ENCODE measurements at regions not wholly inside any gene's neighbourhood (a gene's known extent, or its start where the extent isn't known, plus 50 kb on each side); places are given as distances from the start of the nearest gene placed in this dataset.

DNA sequence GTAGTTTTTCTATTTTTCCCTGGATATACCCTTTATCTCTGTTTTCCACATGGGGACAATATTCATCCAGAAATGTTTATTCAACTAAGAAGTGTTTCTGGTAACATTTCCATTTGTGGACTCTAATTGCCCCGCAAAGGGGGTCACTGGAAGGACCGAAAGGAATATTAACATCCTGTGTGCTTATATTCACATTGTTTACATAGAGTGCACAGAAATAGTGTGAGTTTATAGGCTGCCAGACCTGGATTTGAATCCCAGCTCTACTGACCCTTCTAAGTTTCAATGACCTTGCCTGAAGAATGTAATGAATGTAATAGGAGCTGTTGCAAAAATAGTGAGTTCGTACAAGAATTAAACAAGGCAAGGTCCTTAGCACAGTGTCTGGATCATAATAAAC lies 152.9 kb upstream of the NCKAP5 start:
- DNase-seq, result no peak

DNA sequence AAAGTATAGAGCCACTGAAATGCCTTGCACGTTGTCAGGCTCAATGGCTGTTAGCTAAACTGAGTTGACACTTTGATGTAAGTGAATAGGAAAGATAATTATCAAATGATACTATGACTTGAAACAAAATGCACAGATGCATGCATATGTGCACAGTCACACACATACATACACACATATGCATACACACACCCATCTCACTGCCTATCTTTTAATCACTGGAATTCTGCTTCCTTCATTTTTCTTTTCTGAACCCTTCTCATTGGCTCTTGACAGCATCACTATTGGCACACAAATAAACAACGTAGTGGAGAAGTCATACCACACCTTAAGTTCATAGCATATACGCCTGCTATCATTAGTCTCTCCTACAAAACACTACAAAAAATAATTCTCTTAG lies 154.9 kb upstream of the NCKAP5 start:
- DNase-seq, result no peak

DNA sequence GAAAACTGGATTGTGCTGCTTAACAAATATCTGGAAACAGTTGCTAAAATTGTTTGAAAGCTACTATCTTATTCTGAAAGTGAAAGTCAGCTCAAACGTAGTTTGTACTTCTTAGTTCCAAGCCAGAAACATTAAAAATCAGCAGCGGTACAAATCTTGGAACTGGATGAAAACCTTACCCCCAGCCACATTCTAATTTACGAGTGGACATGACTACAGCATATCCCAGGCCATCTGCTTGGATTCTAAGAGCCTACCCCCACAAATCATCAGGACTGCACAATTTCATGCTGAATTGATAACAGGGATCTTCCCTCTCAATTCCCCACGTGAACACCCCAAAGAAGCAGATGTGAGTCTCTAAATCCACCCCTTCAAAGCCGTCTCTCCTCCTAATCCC lies 158.7 kb upstream of the NCKAP5 start:
- no peak for DNase-seq

DNA sequence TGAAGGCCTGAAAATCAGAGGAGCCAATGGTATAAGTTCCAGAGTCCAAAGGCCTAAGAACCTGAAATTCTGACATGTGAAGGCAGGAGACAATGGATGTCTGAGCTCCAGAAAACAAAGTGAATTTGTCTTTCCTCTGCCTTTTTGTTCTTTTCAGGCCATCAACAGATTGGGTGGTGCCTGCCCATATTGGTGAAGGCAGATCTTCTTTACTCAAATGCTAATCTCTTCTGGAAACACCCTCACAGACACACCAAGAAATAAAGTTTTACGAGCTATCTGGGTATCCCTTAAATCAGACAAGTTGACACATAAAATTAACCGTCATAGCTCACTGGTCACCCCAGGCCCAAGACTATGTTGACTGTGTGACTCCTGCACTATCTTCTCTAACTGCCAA lies 163.8 kb upstream of the NCKAP5 start:
- DNase-seq, result no peak

DNA sequence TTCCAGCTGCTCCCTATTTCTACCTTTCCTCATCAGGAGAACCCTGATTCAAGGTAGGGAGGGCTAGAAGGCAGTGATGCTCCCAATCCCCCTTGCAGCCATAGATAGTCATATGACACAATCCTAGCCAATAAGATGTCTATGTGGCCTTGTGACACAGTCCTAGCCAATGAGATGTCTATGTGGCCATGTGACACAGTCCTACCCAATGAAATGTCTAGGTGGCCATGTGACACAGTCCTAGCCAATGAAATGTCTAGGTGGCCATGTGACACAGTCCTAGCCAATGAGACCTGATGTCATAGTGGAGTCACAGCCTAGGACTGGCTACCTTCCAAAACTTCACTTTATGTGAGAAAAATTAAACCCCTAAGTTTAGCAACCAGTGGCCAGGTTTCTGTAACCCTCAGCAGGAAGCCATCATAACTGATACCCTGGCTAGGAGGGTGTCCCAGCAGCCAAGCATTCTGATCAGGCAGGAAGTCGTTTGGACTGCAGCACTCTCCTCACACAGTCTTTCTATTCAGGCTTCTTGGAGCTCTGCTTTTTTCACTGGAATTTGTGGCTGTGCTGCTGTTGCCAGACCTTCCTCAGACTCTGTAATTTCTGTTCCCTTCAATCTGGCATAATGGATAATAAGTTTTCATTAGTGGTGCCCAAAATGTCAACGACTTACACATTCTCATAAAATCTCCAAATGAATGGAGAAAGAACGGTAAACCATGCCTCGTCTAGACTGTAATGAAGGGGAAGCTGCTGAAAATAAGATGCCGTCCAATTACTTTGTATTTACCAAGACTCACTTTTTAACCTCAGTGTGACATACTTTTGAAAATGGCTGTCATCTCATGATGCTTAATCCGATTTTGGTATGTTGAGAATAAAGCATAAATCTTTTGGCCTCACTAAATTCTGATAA lies 165.0 kb upstream of the NCKAP5 start:
- DNase-seq, result no peak

DNA sequence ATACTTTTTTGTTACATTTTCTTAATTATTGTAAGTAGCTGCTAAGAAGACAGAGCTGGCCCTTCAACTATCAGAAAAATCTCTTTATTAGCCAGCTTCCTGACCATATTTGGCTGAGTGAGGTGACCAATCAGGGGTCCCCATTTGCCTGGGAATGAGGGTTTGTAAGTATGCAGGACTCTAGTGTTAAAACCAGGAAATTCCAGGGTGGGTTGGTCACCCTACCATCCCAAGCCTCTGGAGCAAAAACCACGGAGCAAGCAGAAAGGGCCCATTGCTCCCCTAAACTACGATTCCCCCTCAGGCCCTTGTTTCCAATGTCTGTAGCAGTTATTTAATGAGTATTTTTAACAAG lies 165.6 kb upstream of the NCKAP5 start:
- no peak for DNase-seq

DNA sequence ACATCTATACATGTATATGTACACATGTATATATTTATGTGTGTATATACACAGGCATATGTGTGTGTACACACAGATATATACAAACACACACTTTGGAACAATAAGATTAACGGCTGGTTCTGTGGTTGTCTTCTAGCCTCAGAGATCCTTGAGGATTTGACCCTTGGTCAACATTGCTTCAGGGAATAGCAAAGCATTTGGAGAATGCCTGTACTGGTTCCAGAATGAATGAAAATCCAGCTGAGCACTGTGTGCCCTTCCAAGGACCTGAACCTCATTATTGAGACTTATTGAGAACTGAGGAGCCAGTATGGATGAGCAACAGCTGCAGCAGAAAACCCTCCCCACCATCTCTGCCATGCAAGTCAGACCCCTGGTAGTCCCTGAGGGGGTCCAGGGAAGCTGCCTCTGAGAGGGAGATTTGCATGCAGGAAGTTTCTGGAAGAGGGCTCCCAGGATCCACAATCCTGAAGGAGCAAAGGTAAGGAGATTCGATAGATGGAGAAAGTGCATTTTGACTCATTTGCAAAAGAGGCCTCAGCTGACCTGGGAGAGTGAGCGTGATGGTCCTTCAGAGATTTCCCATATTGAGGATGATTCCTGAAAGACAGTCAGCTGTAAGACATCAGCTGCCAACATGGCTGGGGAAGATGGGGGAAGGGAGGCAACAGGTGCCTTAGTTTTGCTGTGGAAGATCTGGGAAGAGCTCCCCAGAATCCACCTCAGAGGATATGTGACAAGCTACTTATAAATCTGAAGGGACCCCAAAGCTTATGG lies 166.6 kb upstream of the NCKAP5 start:
- DNase-seq, result no peak

DNA sequence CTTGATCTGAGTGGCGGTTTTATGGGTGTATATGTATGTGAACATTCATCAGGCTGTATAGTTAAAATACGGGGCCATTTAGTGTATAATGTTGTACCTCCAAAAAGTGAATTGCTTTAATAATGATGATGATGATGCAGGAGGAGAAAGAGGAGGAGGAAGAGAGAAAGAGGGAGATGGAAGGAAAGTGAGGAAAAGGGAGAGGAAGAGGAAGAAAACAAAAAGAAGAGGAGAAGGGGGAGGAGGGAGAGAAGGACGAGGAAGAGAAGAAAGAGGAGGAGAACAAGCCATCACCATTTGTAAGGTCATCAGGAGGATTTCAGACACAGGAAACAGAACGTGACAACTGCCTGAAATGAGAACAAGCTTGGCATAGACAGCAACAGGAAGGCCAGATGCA lies 168.4 kb upstream of the NCKAP5 start:
- DNase-seq, result no peak

DNA sequence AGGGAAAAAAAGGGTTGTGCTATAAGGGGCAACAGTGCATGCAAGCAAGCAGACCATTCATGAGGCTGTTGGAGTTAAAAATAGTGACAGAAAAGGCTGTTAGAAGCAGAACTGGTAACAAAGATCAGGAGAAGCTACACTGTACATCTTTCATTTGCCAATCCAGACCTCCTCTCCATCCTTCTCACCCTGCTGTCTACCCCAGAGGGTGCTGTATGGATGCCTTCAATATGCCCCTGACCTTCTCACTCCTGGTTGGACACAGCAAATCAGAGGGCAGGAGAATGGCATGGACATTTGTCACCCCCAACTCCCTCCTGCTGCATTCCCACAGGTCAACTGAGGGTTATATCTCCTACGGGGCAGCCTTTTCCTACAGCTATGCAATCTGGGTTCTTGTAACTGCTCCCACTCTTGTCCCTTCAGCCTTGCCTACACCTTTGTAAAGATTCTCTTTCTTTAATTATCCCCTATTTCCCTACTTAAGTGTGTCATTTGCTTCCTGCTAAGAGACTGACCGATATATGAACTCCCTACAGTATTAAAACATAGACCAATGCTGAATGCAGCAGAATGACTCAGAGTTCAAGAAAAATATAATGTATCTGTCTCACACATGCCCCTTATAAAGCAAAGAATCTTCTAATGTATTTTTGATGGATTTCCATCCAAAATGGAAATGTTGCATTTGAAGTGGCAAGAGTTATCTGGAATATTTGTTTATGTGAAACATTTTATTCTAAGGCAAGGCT lies 169.2 kb upstream of the NCKAP5 start:
- no peak for DNase-seq

DNA sequence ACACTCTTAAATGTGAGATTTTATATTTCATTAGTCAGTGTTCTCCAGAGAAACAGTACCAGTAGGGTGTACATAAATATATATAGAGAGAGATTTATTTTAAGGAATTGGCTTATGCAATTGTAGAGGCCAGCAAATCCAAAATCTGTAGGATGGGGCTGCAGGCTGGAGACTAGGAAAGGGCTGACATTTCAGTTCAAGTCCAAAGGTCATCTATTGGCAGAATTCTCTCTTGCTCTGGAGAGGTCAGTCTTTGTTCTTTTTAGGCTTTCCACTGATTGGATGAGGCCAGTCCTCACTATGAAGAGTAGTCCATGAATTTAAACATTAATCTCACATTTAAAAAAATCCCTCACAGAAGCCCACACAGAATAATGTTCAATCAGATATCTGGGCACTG lies 170.8 kb upstream of the NCKAP5 start:
- no peak for DNase-seq

DNA sequence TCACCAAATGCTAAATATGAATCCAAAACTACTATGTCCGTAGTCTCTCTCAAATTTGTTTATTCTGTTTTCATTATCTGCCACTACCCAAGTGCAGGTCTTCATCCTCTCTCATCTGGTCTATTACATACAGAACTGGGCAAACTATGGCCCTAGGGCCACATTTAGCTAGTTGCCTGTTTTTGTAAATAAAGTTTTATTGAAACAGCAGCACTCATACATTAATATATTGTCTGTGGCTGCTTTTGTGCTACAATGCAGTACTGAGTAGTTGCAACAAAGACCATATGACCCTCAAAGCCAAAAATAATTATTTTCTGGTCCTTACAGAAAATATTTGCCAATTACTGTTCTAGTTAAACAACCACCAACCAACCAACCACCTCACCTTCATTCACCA lies 172.2 kb upstream of the NCKAP5 start:
- no peak for DNase-seq

DNA sequence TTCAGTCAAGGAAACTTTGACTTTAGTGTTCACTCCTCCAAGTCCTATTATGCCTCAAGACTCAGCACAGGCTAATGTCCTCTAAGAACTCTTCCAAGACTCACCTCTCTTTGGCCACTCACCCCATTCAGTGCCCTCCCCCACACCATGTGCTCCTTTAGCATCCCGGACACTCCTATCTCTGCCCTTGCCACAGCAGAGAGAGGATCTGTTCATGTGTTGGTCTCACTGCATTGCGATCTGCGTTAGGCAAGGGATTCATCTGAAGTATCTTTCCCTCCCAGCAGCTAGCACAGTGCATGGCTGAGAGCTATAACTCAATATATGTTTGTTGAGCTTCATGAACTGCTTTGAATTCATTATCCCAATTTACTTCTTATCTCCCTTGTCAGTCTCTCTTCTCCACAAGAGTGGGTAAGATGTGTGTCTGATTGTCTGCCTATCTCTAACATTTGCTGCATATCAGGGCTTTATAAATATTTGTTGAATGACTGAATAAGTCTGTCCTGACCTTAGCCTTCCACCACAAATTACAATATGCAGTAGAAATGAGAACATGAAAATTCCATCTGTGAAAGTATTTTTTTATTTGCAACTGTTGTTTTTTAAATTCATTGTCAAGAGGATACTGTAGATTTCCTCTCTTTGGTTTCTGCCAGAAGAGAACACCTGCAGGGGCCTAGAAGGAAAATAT lies 179.9 kb upstream of the NCKAP5 start:
- no peak for DNase-seq

DNA sequence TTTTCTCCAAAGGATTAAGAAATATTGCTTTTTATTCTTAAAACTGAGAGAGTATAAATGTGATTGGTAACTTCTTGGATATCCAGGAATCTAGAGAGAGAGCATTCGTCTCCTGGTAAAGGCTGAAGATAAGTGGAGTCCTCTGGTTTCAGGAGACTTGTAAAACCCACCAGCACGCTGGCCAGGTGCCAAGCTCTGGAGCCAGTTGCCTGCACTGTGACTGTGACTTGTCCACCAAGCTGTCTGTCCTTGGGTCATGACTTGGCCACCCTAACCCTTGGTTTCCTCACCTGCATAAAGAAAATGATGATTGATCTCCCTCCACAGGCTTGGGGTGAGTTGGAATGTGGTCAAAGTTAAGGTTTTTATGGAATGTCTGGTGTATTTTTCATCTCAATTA lies 185.4 kb upstream of the NCKAP5 start:
- no peak for DNase-seq

DNA sequence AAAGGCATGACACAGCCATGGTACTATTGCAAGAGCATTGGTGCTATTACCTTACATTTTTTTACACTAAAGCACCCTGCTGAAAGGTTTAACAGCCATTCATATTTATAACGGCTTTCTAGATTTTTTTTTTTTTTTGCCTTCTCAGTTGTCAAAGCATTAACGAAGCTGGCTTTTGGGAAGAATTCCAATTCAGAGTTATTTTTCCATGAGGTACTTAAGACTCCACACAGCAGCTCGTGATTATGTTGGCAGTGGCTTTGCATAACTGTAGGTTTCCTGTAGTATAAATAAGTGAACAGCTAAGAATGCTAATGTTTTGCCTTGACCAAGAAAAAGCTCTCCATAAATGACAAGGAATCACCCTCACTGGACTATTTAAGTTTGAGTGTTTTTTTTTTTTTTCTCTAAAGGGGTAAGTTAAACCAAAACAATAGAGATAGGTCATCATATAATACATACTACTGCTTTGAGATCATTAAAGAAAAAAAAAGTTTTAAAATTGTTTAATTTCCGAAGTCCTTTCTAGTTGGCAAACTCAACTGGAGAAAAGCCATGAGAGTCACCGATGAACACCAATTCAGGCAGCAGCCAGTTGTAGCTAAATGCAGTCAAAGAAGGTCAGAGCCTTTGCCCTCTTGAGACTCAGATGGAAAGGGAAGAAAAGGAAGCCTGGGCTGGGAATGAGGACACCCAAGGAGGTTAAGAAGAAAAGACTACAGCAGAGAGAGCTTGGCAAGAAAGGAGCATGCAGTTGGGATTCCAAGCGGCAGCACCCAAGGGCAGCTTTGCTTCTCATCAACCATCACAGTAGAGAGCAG lies 187.4 kb upstream of the NCKAP5 start:
- DNase-seq, result no peak

DNA sequence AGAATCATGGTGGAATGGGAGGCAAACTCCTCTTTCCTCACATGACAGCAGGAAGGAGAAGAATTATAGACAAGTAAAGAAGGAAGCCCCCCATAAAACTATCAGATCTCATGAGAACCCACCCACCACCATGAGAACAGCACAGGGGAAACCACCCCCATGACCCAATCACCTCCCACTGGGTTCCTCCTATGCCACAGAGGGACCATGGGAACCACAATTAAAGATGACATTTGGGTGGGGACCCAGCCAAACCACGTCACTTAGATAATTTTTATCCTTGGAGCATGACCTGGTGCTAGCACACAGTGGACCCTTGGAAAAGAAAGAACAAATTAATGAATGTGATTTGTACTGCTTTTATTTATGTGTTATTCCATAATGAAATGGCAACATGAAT lies 188.6 kb upstream of the NCKAP5 start:
- no peak for DNase-seq

DNA sequence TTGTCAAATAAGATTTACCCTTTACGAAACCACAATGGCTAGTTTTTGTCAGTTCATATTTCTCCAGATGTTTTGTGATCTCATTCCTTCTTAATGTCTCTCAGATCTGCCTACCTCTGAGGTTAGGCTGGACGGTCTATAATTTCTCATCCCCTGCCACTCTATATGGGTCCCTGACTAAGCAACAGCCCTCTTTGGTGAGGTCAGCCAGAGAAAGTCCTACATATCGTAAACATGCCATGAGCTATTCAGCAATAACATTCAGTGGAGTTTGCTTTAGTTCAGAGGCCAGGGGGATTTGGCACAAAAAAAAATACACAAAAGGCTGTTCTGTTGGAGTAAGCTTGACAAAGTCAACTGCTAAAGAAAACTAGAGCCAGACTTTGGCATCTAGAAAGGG lies 192.1 kb upstream of the NCKAP5 start:
- no peak for DNase-seq

DNA sequence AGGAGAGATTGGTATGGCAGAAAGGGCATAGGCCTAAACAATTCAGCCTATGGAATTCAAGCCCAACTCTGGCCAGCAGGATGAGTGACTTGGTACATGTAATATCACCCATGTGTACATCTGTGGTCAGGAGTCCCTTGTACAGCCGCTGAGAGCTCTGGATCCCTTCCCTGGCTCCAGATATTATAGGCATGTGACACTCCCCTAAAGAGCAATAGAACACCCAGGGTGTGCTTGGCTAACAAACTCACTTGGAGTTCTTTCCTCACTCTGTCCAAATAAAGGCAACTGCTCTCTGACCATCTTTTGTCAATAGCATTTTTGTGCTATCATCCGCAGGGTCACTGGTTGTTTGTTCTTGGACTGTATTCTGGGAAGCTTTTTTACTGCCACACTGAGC lies 197.4 kb upstream of the NCKAP5 start:
- no peak for DNase-seq

DNA sequence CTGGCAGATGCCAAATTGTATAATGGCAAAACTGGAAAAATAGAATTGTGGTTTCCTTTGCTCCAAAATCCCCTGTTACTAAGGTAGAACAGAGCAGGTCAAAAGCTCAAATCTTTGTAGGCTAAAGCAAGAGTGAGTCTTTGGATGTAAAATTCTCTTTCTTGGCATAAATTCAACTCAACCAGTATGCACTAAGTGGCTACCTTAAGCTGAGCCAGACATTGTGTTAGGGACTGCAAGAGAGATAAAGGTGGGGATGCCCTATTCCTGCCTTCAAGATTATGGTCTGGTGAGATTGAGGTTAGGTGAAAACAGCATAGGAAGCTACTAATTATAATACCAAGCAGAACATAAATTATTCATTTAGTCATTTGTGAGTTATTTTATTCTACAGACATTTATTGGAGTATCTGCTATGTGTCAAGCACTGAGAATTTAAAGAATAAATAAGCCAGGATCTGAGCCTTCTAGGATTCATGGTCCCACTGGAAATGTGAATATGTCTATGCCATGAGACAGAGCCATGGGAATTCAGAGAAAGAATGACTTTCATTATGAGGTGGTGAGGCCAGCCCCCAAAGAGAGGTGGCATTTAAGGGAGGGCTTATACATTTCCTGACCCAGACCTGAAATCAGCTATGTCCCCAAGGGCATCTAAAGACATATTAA lies 198.0 kb upstream of the NCKAP5 start:
- DNase-seq, result no peak

DNA sequence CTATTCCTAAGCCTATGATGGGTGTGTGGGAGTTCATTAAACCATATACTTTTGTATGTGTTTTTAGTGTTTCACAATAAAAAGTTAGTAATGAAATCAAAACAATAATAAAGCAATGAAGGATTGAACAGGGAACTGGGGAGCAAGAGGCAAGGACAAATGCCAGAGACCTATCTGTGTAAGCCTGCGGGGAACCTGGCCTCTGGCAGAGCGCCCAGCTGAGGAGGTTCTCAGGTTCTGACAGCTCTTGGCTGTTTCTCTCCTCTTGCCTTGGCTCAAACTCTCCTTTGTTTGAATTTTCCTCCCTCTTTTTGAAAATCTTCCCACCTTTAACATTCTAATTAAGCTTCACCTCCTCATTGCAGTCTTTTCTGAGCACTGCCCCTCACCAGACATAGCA lies 200.0 kb upstream of the NCKAP5 start:
- no peak for DNase-seq

DNA sequence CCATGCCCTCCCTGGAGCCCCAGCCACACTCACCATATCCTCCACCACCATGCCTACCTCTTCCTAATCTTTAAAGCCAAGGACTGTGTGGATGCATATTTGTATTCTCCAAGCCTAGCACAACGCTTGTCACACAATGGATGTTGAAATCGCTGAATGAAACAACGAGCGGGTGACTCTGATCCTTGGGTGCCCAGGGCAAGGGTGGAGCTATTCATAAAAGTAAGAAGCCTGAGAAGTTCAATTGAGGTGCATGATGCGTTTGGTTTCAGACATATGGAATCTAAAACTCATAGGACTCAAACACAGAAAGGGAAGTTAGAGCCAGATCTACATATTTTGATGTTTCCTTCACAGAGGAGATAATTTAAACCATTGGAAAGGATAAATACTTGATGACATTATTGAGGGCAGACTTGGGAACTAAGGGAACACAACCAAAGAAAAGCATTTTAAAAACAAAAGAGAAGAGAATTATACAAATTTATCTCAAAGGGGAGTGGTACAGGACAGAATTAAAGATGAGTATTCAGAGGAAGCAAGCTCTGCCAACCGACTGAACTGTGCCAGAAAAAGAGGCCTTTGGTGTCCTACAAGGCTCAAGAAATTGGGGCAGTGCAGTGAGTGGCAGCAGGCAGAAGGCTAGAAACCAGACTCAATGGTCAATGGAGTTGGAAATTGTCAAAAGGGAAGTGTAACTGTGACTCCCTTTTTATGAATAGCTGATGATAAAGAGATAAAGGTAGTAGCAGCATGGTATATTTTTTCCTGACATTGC lies 200.6 kb upstream of the NCKAP5 start:
- DNase-seq, result no peak

Measured in NCI-H1417 (cell line).